H9 (cell line): ENCODE measurements at regions not wholly inside any gene's neighbourhood (a gene's known extent, or its start where the extent isn't known, plus 50 kb on each side); places are given as distances from the start of the nearest gene placed in this dataset.

Experiments used
- DNase-seq: peaks from one replicate; pipeline ENCODE4 v3.0.0-alpha.2; 2017
- H2AFZ ChIP-seq: one replicate; pipeline ENCODE4 v1.6.1; 2013; ENCODE audit warnings: mild to moderate bottlenecking, low read length, control low read depth, moderate library complexity
- H2AK5ac ChIP-seq: 2 replicates; pipeline ENCODE4 v1.6.1; 2013; ENCODE audit warnings: low read length, control low read depth, mixed read lengths; ENCODE audit not compliant: insufficient read length
- H2BK120ac ChIP-seq: one replicate; pipeline ENCODE4 v1.6.1; 2013; ENCODE audit warnings: low read depth, mild to moderate bottlenecking, low read length, control low read depth, inconsistent platforms; ENCODE audit not compliant: poor library complexity, severe bottlenecking
- H2BK12ac ChIP-seq: 2 replicates; pipeline ENCODE4 v1.6.1; 2013; ENCODE audit warnings: low read length, control low read depth, mixed read lengths, low read depth; ENCODE audit not compliant: insufficient read length
- H2BK15ac ChIP-seq: 2 replicates; pipeline ENCODE4 v1.6.1; 2013; ENCODE audit warnings: low read depth, low read length, control low read depth
- H2BK20ac ChIP-seq: one replicate; pipeline ENCODE4 v1.6.1; 2013; ENCODE audit warnings: low read depth, mild to moderate bottlenecking, low read length, control low read depth, inconsistent platforms; ENCODE audit not compliant: poor library complexity, severe bottlenecking
- H2BK5ac ChIP-seq: 2 replicates; pipeline ENCODE4 v1.6.1; 2013; ENCODE audit warnings: low read length, control low read depth, mixed read lengths; ENCODE audit not compliant: insufficient read length
- H3K14ac ChIP-seq: 2 replicates; pipeline ENCODE4 v1.6.1; 2013; ENCODE audit warnings: low read length, control low read depth; ENCODE audit not compliant: insufficient read depth
- H3K18ac ChIP-seq: 2 replicates; pipeline ENCODE4 v1.6.1; 2013; ENCODE audit warnings: low read depth, mild to moderate bottlenecking, mixed read lengths, low read length, control low read depth; ENCODE audit not compliant: insufficient read length
- H3K23ac ChIP-seq: 2 replicates; pipeline ENCODE4 v1.6.1; 2013; ENCODE audit warnings: low read length, control low read depth, mixed read lengths, low read depth; ENCODE audit not compliant: insufficient read length
- H3K23me2 ChIP-seq: 2 replicates; pipeline ENCODE4 v1.6.1; 2013; ENCODE audit warnings: low read depth, mild to moderate bottlenecking, mixed read lengths, low read length, control low read depth; ENCODE audit not compliant: insufficient read length, poor library complexity, severe bottlenecking
- H3K27ac ChIP-seq: 2 replicates; pipeline ENCODE4 v1.5.1; 2013; ENCODE audit warnings: low read length, control low read depth, mixed read lengths, low read depth; ENCODE audit not compliant: insufficient read length
- H3K27me3 ChIP-seq: 2 replicates; pipeline ENCODE4 v1.6.1; 2013; ENCODE audit warnings: low read length, control low read depth, inconsistent platforms; ENCODE audit not compliant: insufficient read depth
- H3K4ac ChIP-seq: 2 replicates; pipeline ENCODE4 v1.6.1; 2013; ENCODE audit warnings: low read depth, mild to moderate bottlenecking, control low read depth, inconsistent platforms, low read length, moderate library complexity
- H3K4me1 ChIP-seq: 2 replicates; pipeline ENCODE4 v1.6.1; 2013; ENCODE audit warnings: low read length, control low read depth, inconsistent platforms; ENCODE audit not compliant: insufficient read depth
- H3K4me2 ChIP-seq: 2 replicates; pipeline ENCODE4 v1.6.1; 2013; ENCODE audit warnings: low read length, control low read depth, mixed read lengths; ENCODE audit not compliant: insufficient read length, insufficient read depth
- H3K56ac ChIP-seq: 2 replicates; pipeline ENCODE4 v1.6.1; 2013; ENCODE audit warnings: low read depth, mild to moderate bottlenecking, mixed read lengths, low read length, control low read depth; ENCODE audit not compliant: insufficient read length
- H3K79me1 ChIP-seq: 2 replicates; pipeline ENCODE4 v1.6.1; 2013; ENCODE audit warnings: low read depth, mild to moderate bottlenecking, moderate library complexity, low read length, control low read depth, inconsistent platforms; ENCODE audit not compliant: insufficient read depth, poor library complexity, severe bottlenecking
- H3K79me2 ChIP-seq: 2 replicates; pipeline ENCODE4 v1.6.1; 2013; ENCODE audit warnings: low read length, control low read depth, inconsistent platforms; ENCODE audit not compliant: insufficient read depth
- H3K9ac ChIP-seq: 2 replicates; pipeline ENCODE4 v1.6.1; 2013; ENCODE audit warnings: low read length, control low read depth, mixed read lengths; ENCODE audit not compliant: insufficient read length; ENCODE audit errors: extremely low read depth
- H3K9me3 ChIP-seq: one replicate; pipeline ENCODE4 v1.6.1; 2013; ENCODE audit warnings: low read depth, low read length, inconsistent platforms; ENCODE audit not compliant: control insufficient read depth
- H3T11ph ChIP-seq: one replicate; pipeline ENCODE4 v1.6.1; 2013; ENCODE audit warnings: mild to moderate bottlenecking, low read length, control low read depth, inconsistent platforms
- H4K20me1 ChIP-seq: one replicate; pipeline ENCODE4 v1.6.1; 2013; ENCODE audit not compliant: control insufficient read depth, insufficient read length, insufficient read depth
- H4K5ac ChIP-seq: 2 replicates; pipeline ENCODE4 v1.6.1; 2013; ENCODE audit warnings: low read depth, mild to moderate bottlenecking, mixed read lengths, low read length, control low read depth; ENCODE audit not compliant: insufficient read length
- H4K8ac ChIP-seq: replicated peaks from 2 replicates; pipeline ENCODE4 v1.6.1; 2013; ENCODE audit warnings: low read length, control low read depth, mixed read lengths, low read depth; ENCODE audit not compliant: insufficient read length
- H4K91ac ChIP-seq: 2 replicates; pipeline ENCODE4 v1.6.1; 2013; ENCODE audit warnings: low read depth, mild to moderate bottlenecking, moderate library complexity, mixed read lengths, low read length, control low read depth; ENCODE audit not compliant: insufficient read length
- H3K27ac Mint-ChIP-seq, 3 experiments: 2 replicates in 2 of 3; 3 replicates in 1 of 3; pipeline ENCODE4 v1.8.0; 2020 to 2021; ENCODE audit warnings: mixed read lengths in 3 of 3, mild to moderate bottlenecking in 1 of 3, moderate library complexity in 1 of 3
- H3K27me3 Mint-ChIP-seq: 2 replicates; pipeline ENCODE4 v1.8.0; 2021; ENCODE audit warnings: low read depth, mild to moderate bottlenecking, moderate library complexity, mixed read lengths
- H3K36me3 Mint-ChIP-seq, 3 experiments: 2 replicates in 2 of 3; 3 replicates in 1 of 3; pipeline ENCODE4 v1.8.0; 2020 to 2021; ENCODE audit warnings: low read depth in 3 of 3, mixed read lengths in 3 of 3; ENCODE audit not compliant: insufficient read depth in 1 of 3
- H3K4me1 Mint-ChIP-seq, 2 experiments: 2 replicates each; pipeline ENCODE4 v1.8.0; 2020; ENCODE audit warnings: mixed read lengths in 2 of 2
- H3K4me3 Mint-ChIP-seq, 2 experiments: 2 replicates in 1 of 2; 3 replicates in 1 of 2; pipeline ENCODE4 v1.8.0; 2020 to 2021; ENCODE audit warnings: mild to moderate bottlenecking in 2 of 2, mixed read lengths in 2 of 2, moderate library complexity in 1 of 2
- H3K9me3 Mint-ChIP-seq, 2 experiments: 2 replicates in 1 of 2; 3 replicates in 1 of 2; pipeline ENCODE4 v1.8.0; 2020; ENCODE audit warnings: mild to moderate bottlenecking in 2 of 2, mixed read lengths in 2 of 2, moderate library complexity in 1 of 2
- WGBS: extraction: QIAGEN DNeasy Blood & Tissue Kit; methylation state at CpG from one replicate; pipeline ENCODE4 v1.1.7; 2013; ENCODE audit warnings: missing lambda C conversion rate, low lambda C conversion rate, mixed read lengths; ENCODE audit not compliant: insufficient read length; ENCODE audit errors: extremely low coverage; 5-methylcytosine and 5-hydroxymethylcytosine counted together
- TF ChIP-seq, protein P1 (sequence below): fragments of 200-600 bp; sonication (generic); conservative IDR thresholded peaks from 3 replicates; pipeline ENCODE4 v1.8.0; 2021; ENCODE audit warnings: antibody characterized with exemption, mild to moderate bottlenecking

DNA sequence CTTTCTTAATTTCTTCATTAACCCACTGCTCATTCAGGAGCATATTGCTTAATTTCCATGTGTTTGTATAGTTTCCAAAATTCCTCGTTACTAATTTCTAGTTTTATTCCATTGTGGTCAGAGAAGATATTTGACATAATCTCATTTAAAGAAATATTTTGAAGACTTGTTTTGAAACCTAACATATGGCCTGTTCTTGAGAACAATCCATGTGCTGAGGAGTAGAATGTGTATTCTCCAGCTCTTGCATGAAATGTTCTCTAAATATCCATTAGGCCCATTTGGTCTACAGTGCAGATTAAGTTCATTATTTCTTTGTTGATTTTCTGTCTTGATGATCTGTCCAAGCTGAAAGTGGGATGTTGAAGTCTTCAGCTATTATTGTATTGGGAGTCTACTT, 251.7 kb downstream of the ALDH8A1 start:
- Histone ChIP-seq H4K5ac (no peak overlapping the region), H3K4ac (no peak overlapping the region), H3T11ph (no peak overlapping the region), H4K91ac (no peak overlapping the region), H2AK5ac (no peak overlapping the region), H3K27me3 (no peaks in the 10 kb centered on the region), H4K20me1 (no peaks in the 10 kb centered on the region), H3K9ac (no peak overlapping the region), H2BK12ac (no peak overlapping the region), H3K4me1 (no peaks in the 10 kb centered on the region; the same call in 1 of the 2 replicates), H4K8ac (no peak overlapping the region), H3K23me2 (no peaks in the 10 kb centered on the region), H3K27ac (no peak overlapping the region), H3K23ac (no peak overlapping the region), H3K79me2 (no peaks in the 10 kb centered on the region; the same call in 1 of the 2 replicates), H2AFZ (no peak overlapping the region), H2BK15ac (no peak overlapping the region), H3K56ac (no peak overlapping the region), H3K18ac (no peak overlapping the region), H3K14ac (no peak overlapping the region), H3K79me1 (no peaks in the 10 kb centered on the region), H3K4me2 (no peak overlapping the region), H2BK20ac (no peak overlapping the region), H2BK5ac (no peak overlapping the region), H3K9me3 (no peaks in the 10 kb centered on the region), H2BK120ac (no peak overlapping the region)
- Mint-ChIP-seq H3K4me3 (no peak overlapping the region), H3K9me3 (no peaks in the 10 kb centered on the region), H3K27ac (no peak overlapping the region), H3K36me3 (no peaks in the 10 kb centered on the region), H3K27me3 (no peaks in the 10 kb centered on the region), H3K4me1 (peaks cover under 1 to 1% of the 10 kb centered on the region in 2 experiments)
- TF ChIP-seq, protein P1, sequence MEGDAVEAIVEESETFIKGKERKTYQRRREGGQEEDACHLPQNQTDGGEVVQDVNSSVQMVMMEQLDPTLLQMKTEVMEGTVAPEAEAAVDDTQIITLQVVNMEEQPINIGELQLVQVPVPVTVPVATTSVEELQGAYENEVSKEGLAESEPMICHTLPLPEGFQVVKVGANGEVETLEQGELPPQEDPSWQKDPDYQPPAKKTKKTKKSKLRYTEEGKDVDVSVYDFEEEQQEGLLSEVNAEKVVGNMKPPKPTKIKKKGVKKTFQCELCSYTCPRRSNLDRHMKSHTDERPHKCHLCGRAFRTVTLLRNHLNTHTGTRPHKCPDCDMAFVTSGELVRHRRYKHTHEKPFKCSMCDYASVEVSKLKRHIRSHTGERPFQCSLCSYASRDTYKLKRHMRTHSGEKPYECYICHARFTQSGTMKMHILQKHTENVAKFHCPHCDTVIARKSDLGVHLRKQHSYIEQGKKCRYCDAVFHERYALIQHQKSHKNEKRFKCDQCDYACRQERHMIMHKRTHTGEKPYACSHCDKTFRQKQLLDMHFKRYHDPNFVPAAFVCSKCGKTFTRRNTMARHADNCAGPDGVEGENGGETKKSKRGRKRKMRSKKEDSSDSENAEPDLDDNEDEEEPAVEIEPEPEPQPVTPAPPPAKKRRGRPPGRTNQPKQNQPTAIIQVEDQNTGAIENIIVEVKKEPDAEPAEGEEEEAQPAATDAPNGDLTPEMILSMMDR = no peak
- no peak for DNase-seq
- no CpG with 5 or more reads among the region's 1 CpG for whole genome bisulfite sequencing
